Uterus (tissue), 3 donors: ENCODE measurements at regions not wholly inside any gene's neighbourhood (a gene's known extent, or its start where the extent isn't known, plus 50 kb on each side); places are given as distances from the start of the nearest gene placed in this dataset.

ENCODE experiments used
- DNase-seq, 2 donors: peaks; one replicate each; pipeline ENCODE4 v3.0.0-alpha.2; 2019 to 2020
- H3K27ac ChIP-seq, 2 donors: fragments of 200-600 bp; sonication (generic); 1 replicate in 1 of 2; 2 replicates in 1 of 2; pipeline ENCODE4 v1.5.1; 2016 to 2018
- H3K27me3 ChIP-seq, 2 donors: fragments of 200-600 bp; sonication (generic); one replicate each; pipeline ENCODE4 v1.5.1; 2018 to 2019; ENCODE audit warnings: control low read depth in 1 of 2
- H3K36me3 ChIP-seq, 2 donors: fragments of 200-600 bp; sonication (generic); one replicate each; pipeline ENCODE4 v1.5.1; 2019; ENCODE audit warnings: control low read depth in 1 of 2
- H3K4me1 ChIP-seq, 2 donors: fragments of 200-600 bp; sonication (generic); one replicate each; pipeline ENCODE4 v1.5.1; 2018 to 2019; ENCODE audit warnings: control low read depth in 1 of 2
- H3K4me3 ChIP-seq, 2 donors: fragments of 200-600 bp; sonication (generic); 1 replicate in 1 of 2; 2 replicates in 1 of 2; pipeline ENCODE4 v1.5.1; 2018 to 2019; ENCODE audit warnings: mild to moderate bottlenecking in 1 of 2
- H3K9me3 ChIP-seq, 2 donors: fragments of 200-600 bp; sonication (generic); one replicate each; pipeline ENCODE4 v1.5.1; 2019; ENCODE audit warnings: control low read depth in 1 of 2
- CTCF ChIP-seq, 4 experiments: fragments of 200-600 bp in 2 of 4; fragments of 450-650 bp in 2 of 4; sonication (generic) in 2 of 4; IDR thresholded peaks; one replicate each; pipeline ENCODE4 v1.5.1; 2016 to 2019; ENCODE audit warnings: antibody characterized with exemption in 4 of 4, mild to moderate bottlenecking in 2 of 4, moderate library complexity in 1 of 4
- POLR2A ChIP-seq, 2 donors: fragments of 450-650 bp; IDR thresholded peaks; one replicate each; pipeline ENCODE4 v1.6.1; 2016; ENCODE audit warnings: antibody characterized with exemption in 2 of 2, mild to moderate bottlenecking in 1 of 2, moderate library complexity in 1 of 2
- intact Hi-C: fragments of 100-400 bp; cut with DNase I; formaldehyde crosslinking; loops from one replicate; pipeline ENCODE4 v1.15.1; 2023; ENCODE audit warnings: low total_unique reads
- donor health status: DM: yes; HTN: yes; CAD: no.

DNA sequence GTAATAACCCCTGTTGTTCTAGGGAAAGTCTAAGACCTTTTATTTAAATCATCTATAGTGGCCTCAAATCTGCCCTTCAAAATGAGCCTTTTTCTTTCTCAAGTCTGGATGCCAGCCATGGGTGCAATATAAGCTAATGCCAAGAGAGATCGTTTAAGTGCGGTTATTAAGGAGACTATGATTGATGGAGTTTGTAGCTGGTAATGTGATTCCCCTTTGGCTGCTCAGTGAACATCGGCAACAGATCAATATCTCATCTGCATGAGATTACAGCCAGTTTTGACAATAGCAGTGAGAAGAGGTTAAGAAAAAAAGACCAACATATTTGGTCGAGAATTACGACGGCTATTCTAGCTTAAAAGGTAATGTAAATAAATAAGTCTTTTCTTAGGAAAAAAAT, 1049.4 kb upstream of the NUDT12 start:
- no peak overlapping the region for H3K27ac ChIP-seq
- no peaks in the 10 kb centered on the region for H3K9me3 ChIP-seq
- no peaks in the 10 kb centered on the region for H3K27me3 ChIP-seq
- no peak overlapping the region for H3K4me3 ChIP-seq
- intact Hi-C loops: no loop called here
- no peak for DNase-seq
- no peaks in the 10 kb centered on the region for H3K4me1 ChIP-seq
- no peaks in the 10 kb centered on the region for H3K36me3 ChIP-seq
- TF ChIP-seq POLR2A (IDR thresholded peaks at IDR 0.05) (no peak), CTCF (IDR thresholded peaks at IDR 0.05) (no peak)

- no peak for DNase-seq
- Histone ChIP-seq H3K36me3 (no peaks in the 10 kb centered on the region), H3K27me3 (no peaks in the 10 kb centered on the region), H3K4me3 (no peak overlapping the region), H3K9me3 (no peaks in the 10 kb centered on the region), H3K4me1 (no peaks in the 10 kb centered on the region), H3K27ac (no peak overlapping the region)
- TF ChIP-seq CTCF (IDR thresholded peaks at IDR 0.05) (no peak), POLR2A (IDR thresholded peaks at IDR 0.05) (no peak)
- intact Hi-C loops: no loop called here
Observed at GRCh38 chr5:104611135-104611767, 1048.7 kb upstream of the NUDT12 start.

- TF ChIP-seq POLR2A (IDR thresholded peaks at IDR 0.05): no peak
- no peak for TF ChIP-seq CTCF (IDR thresholded peaks at IDR 0.05)
- Histone ChIP-seq H3K27me3 (no peaks in the 10 kb centered on the region), H3K4me3 (no peak overlapping the region), H3K4me1 (no peaks in the 10 kb centered on the region), H3K27ac (no peak overlapping the region), H3K9me3 (no peaks in the 10 kb centered on the region), H3K36me3 (no peaks in the 10 kb centered on the region)
- no peak for DNase-seq
- intact Hi-C loops: no loop called here
Observed at GRCh38 chr5:104606258-104606829, 1043.8 kb upstream of the NUDT12 start.

DNA sequence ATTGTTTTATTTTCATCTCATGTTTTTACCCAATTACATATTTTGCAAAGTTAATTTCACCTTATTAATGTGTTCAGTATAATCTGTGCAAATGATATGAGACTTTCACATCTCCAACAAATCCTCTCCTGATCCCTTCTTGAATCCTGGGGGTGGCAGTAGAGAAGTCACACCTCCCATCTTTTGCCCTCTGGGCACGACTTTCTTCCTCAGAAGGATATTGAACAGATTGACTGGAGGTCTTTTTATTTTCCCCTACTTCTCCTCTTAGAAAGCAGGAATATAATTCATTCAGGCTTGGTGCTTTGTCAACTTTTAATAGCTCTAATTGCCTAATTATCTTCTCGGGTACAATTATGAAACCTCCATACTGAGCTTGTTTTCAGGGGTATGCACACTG, 1037.1 kb upstream of the NUDT12 start:
- no peaks in the 10 kb centered on the region for H3K36me3 ChIP-seq
- DNase-seq: no peak
- H3K27ac ChIP-seq: no peak overlapping the region
- no peak overlapping the region for H3K4me3 ChIP-seq
- no peak for TF ChIP-seq CTCF (IDR thresholded peaks at IDR 0.05)
- no peak for TF ChIP-seq POLR2A (IDR thresholded peaks at IDR 0.05)
- intact Hi-C loops: no loop called here
- no peaks in the 10 kb centered on the region for H3K27me3 ChIP-seq
- H3K9me3 ChIP-seq: no peaks in the 10 kb centered on the region
- H3K4me1 ChIP-seq: no peaks in the 10 kb centered on the region

- Histone ChIP-seq H3K36me3 (no peaks in the 10 kb centered on the region), H3K4me1 (no peaks in the 10 kb centered on the region), H3K27ac (no peak overlapping the region), H3K27me3 (no peaks in the 10 kb centered on the region), H3K9me3 (no peaks in the 10 kb centered on the region), H3K4me3 (no peak overlapping the region)
- no peak for DNase-seq
- TF ChIP-seq POLR2A (IDR thresholded peaks at IDR 0.05) (no peak), CTCF (IDR thresholded peaks at IDR 0.05) (no peak)
- intact Hi-C loops: no loop called here
Observed at GRCh38 chr5:104598285-104598684, 1035.7 kb upstream of the NUDT12 start.
